PC-9 (cell line): ENCODE measurements at regions not wholly inside any gene's neighbourhood (a gene's known extent, or its start where the extent isn't known, plus 50 kb on each side); places are given as distances from the start of the nearest gene placed in this dataset.

Experiments used
- BruUV-seq: library from RNA; stranded (reverse); fragments of 400-500 nt; replicated peaks from 2 replicates; lab custom pipeline; 2021; lab: Mats Ljungman, UMichigan
- CTCF ChIA-PET: fragments of 300-600 bp; sonication (Branson Sonifier 250); formaldehyde crosslinking; loops from one replicate; lab custom pipeline; 2022; ENCODE audit warnings: antibody characterized with exemption; lab: Charles Lee
- POLR2A ChIA-PET: fragments of 300-600 bp; sonication (Branson Sonifier 250); formaldehyde crosslinking; loops from one replicate; lab custom pipeline; 2022; ENCODE audit warnings: antibody characterized with exemption; ENCODE audit not compliant: unreplicated experiment; lab: Charles Lee
- DNase-seq, 2 experiments: peaks; one replicate each; pipeline versions ENCODE4 v3.0.0 to v3.0.0-alpha.2; 2015 to 2022; ENCODE audit warnings: mixed read lengths in 1 of 2
- H2AFZ ChIP-seq: fragments of 200-600 bp; sonication (generic); 2 replicates; pipeline ENCODE4 v1.8.1; 2017; ENCODE audit warnings: antibody characterized with exemption
- H3F3A ChIP-seq: fragments of 200-600 bp; sonication (generic); 2 replicates; pipeline ENCODE4 v1.8.1; 2017; ENCODE audit warnings: antibody characterized with exemption, mild to moderate bottlenecking, low read depth; ENCODE audit not compliant: insufficient read depth
- H3K27ac ChIP-seq: fragments of 200-600 bp; sonication (generic); 2 replicates; pipeline ENCODE4 v1.6.1; 2016; ENCODE audit warnings: mixed run types
- H3K27me3 ChIP-seq: fragments of 200-600 bp; sonication (generic); 2 replicates; pipeline ENCODE4 v1.6.1; 2016; ENCODE audit warnings: low read depth, mixed run types; ENCODE audit not compliant: insufficient read depth
- H3K36me3 ChIP-seq: fragments of 200-600 bp; sonication (generic); 2 replicates; pipeline ENCODE4 v1.6.1; 2016; ENCODE audit warnings: low read depth, mixed run types
- H3K4me1 ChIP-seq: fragments of 200-600 bp; sonication (generic); replicated peaks from 2 replicates; pipeline ENCODE4 v1.6.1; 2016; ENCODE audit warnings: mixed run types; ENCODE audit not compliant: insufficient read depth
- H3K4me2 ChIP-seq: fragments of 200-600 bp; sonication (generic); 2 replicates; pipeline ENCODE4 v1.6.1; 2017; ENCODE audit warnings: mixed run types
- H3K4me3 ChIP-seq: fragments of 200-600 bp; sonication (generic); 2 replicates; pipeline ENCODE4 v1.6.1; 2016; ENCODE audit warnings: mixed run types
- H3K79me2 ChIP-seq: fragments of 200-600 bp; sonication (generic); 2 replicates; pipeline ENCODE4 v1.6.1; 2017; ENCODE audit warnings: low read depth, mixed run types
- H3K9me2 ChIP-seq: fragments of 200-600 bp; sonication (generic); 2 replicates; pipeline ENCODE4 v1.8.1; 2017; ENCODE audit warnings: mild to moderate bottlenecking; ENCODE audit not compliant: insufficient read depth
- H3K9me3 ChIP-seq: fragments of 200-600 bp; sonication (generic); 2 replicates; pipeline ENCODE4 v1.8.1; 2016; ENCODE audit warnings: low read depth; ENCODE audit not compliant: insufficient read depth
- H4K20me1 ChIP-seq: fragments of 200-600 bp; sonication (generic); 2 replicates; pipeline ENCODE4 v1.8.1; 2017; ENCODE audit not compliant: insufficient read depth
- CTCF ChIP-seq: fragments of 200-600 bp; sonication (generic); conservative IDR thresholded peaks from 2 replicates; pipeline ENCODE4 v1.6.1; 2017; ENCODE audit warnings: mixed run types, antibody characterized with exemption, mild to moderate bottlenecking, moderate library complexity
- EZH2 ChIP-seq: fragments of 200-600 bp; sonication (generic); IDR thresholded peaks from 2 replicates; pipeline ENCODE4 v1.8.0; 2017; ENCODE audit warnings: antibody characterized with exemption, low read depth
- intact Hi-C: fragments of 100-400 bp; cut with micrococcal nuclease; formaldehyde crosslinking; loops from one replicate; pipeline ENCODE4 v1.10.0; 2022; ENCODE audit not compliant: unreplicated experiment

- intact Hi-C loops: no loop called here
- ChIA-PET CTCF (no interaction called here), POLR2A (no interaction called here)
- DNase-seq: no peak
- Histone ChIP-seq H3K4me1 (no peaks in the 10 kb centered on the region), H3K27ac (no peak overlapping the region), H3K4me2 (no peak overlapping the region), H3K9me3 (no peaks in the 10 kb centered on the region), H3K4me3 (no peak overlapping the region), H3K79me2 (no peaks in the 10 kb centered on the region), H4K20me1 (no peaks in the 10 kb centered on the region), H3F3A (no peaks in the 10 kb centered on the region), H3K36me3 (no peaks in the 10 kb centered on the region), H2AFZ (no peak overlapping the region), H3K27me3 (0 out of 2 replicates have a peak, but pooled peaks cover 10% of the 10 kb centered on the region), H3K9me2 (no peaks in the 10 kb centered on the region)
- TF ChIP-seq CTCF (no peak), EZH2 (no peak)
- BruUV-seq: no TSS peak
Observed at GRCh38 chr22:33996824-33997223, 76.5 kb upstream of the LARGE1 start.

- H3K4me3 ChIP-seq: no peak overlapping the region
- ChIA-PET POLR2A (no interaction called here), CTCF (no interaction called here)
- no peaks in the 10 kb centered on the region for H3K9me2 ChIP-seq
- no peaks in the 10 kb centered on the region for H3K36me3 ChIP-seq
- H3K4me2 ChIP-seq: no peak overlapping the region
- intact Hi-C loops: no loop called here
- H3K9me3 ChIP-seq: no peaks in the 10 kb centered on the region
- no peaks in the 10 kb centered on the region for H3K79me2 ChIP-seq
- H3K27me3 ChIP-seq: no peaks in the 10 kb centered on the region
- H3F3A ChIP-seq: no peaks in the 10 kb centered on the region
- H3K4me1 ChIP-seq: no peaks in the 10 kb centered on the region
- DNase-seq: no peak
- H2AFZ ChIP-seq: no peak overlapping the region
- no peaks in the 10 kb centered on the region for H4K20me1 ChIP-seq
- H3K27ac ChIP-seq: no peak overlapping the region
- no TSS peak for BruUV-seq
- TF ChIP-seq EZH2 (no peak), CTCF (no peak)
Observed at GRCh38 chr22:34000879-34001526, 80.7 kb upstream of the LARGE1 start.

- Histone ChIP-seq H3F3A (no peaks in the 10 kb centered on the region), H3K4me3 (no peak overlapping the region), H3K27me3 (no peaks in the 10 kb centered on the region), H3K9me2 (no peaks in the 10 kb centered on the region), H3K79me2 (no peaks in the 10 kb centered on the region), H3K27ac (no peak overlapping the region), H3K4me2 (no peak overlapping the region), H4K20me1 (no peaks in the 10 kb centered on the region), H3K9me3 (no peaks in the 10 kb centered on the region), H3K36me3 (no peaks in the 10 kb centered on the region), H2AFZ (no peak overlapping the region), H3K4me1 (no peaks in the 10 kb centered on the region)
- intact Hi-C loops: no loop called here
- BruUV-seq: no TSS peak
- DNase-seq: no peak
- CTCF ChIA-PET: no interaction called here
- POLR2A ChIA-PET: no interaction called here
- TF ChIP-seq CTCF (no peak), EZH2 (no peak)
Observed at GRCh38 chr22:34001701-34002466, 81.6 kb upstream of the LARGE1 start.
